NCI-H82 treated with DMSO at 0.1 percent for 48 hours (cell line): ENCODE measurements at regions not wholly inside any gene's neighbourhood (a gene's known extent, or its start where the extent isn't known, plus 50 kb on each side); places are given as distances from the start of the nearest gene placed in this dataset.
"Not testable (repeated sequence)": the region's sequence is repeated elsewhere in the genome, so short reads cannot be mapped to it uniquely, and the experiment has no call there.

ENCODE experiments used
- DNase-seq: peaks from one replicate; lab custom pipeline; 2025; ENCODE audit not compliant: unreplicated experiment; lab: John Stamatoyannopoulos, UW

DNA sequence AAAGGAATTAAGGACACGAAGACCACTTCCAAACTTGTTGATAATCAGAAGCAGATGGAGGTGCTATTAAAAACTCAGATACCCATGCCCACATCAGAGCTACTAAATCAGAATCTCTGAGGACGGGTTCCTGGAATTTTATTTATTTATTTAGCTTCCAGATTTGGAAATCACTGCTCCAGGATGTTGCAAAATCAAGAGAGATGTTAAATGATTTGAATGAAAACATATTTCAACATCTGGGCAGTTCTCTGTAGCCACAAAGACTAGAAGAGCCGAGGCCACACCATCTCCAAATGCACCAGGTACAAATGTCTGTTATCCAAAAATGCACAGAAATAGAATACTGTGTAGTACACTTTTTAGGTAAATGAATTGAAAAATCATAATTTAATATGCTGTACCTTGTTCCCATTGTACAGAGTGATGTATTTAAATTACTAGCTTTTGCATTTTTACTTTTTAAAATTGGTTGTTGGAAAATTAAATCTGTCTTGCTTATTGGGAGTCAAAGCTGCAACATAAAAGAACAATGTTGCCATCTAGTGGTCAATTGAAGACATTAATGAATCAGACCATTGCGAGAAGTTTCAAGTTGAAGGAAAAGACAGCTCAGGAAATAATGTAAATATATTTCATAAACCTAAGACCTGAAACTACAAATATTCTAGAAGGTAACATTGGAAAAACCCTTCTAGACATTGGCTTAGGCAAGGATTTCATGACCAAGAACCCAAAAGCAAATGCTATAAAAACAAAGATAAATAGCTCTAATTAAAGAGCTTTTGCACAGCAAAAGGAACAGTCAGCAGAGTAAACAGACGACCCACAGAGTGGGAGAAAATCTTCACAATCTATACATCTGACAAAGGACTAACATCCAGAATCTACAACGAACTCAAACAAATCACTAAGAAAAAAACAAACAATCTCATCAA, 151.3 kb upstream of the TTC29 start:
- no peak for DNase-seq

DNA sequence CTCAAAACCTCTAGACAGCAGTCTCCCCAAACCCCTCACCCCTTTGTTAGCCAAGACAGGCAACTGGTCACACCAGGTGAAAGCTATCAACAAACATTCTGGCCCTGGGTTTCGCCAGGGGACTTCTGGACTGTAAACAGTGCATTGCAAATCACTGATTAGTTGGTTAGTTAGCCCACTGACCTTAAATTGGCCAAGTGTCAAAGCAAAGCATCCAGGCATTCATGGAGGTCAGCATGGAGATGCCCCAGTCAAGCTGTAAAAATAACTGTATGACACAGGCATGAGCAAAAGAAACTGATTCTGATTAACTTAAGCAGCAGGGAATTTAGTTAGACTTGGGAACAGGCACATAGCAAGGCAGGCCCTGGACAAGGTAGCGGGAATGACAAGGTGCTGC, 156.0 kb upstream of the TTC29 start:
- DNase-seq, result no peak

DNA sequence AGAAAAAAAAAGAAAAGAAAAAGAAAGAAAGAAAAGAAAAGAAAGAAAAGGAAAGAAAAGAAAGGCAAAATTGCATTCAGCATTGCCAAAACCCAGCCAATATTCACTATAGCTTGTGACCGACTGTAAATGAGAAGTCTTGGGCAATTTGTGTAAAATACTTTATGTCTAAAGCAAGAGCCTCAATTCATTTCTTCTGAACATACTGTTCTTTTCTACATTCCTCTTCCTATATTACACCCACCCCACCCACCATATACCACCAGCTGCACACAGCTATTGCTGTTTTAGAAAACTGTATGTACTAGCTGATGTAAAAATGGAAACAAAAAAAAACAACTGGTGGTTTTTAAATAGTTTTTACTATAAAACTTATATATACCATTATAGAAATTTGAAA, 156.9 kb upstream of the TTC29 start:
- DNase-seq, result no peak

DNA sequence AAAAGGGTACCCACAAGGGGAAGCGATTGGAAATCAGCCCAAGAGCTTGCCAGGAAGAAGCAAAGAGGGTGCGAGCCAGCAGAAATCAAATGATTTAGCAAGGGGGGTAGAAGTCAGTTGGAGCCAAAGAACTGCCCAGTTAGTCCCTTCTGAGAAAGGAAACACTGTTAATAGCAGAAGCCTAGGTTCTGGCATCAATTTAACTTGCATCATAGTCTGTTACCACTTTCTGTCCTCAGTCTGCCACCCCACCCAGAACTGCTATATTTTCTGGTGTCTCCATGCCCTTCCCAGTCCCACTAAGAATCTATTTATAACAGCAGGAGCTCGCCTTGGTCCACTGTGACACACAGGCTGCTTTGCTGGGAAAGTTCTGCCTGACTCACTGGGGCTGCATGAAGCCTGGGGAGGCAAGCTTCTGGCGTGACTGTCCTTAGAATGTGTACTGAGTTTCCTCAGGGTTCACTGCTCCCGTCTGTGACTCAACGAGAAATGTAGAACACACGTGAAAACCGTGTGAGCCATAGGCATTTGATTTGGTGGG, 157.8 kb upstream of the TTC29 start:
- no peak for DNase-seq

DNA sequence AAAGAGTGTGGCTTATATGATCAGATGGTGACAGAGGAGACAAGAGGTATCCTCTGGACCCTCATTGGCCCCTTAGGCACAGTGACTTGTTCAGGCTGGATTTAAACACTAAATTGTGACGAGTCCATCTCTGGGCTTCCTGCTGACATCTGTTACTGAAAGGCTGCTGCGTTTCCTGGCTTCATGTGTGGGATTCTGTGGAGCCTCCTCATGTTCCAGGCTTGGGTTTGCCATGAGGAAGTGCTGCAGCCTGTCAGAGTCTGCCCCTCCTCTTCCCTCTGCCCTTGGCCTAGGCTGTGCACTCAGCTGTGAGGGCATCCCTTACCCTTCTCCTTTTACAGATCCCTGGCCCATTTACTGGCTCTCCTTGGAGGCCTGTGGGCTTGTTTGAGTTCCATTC, 159.1 kb upstream of the TTC29 start:
- no peak for DNase-seq

DNA sequence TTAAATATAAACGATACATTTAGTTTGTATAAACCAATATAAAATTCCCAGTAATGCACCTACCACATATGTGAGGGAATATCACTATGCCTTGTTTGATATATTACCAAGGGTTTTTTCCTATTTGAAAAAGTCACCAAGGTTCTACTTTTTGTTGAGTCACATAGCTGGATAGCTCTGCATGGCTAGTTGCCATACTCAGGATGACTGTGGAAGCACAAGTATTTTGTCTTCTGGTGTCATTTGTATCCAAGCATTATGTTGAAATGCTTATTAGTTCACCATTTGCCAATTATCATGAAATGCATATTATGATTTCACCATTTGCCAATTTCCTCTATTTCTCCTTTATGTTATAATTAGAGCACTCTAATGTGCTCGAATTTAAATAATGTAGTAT, 162.7 kb upstream of the TTC29 start:
- DNase-seq, result no peak

DNA sequence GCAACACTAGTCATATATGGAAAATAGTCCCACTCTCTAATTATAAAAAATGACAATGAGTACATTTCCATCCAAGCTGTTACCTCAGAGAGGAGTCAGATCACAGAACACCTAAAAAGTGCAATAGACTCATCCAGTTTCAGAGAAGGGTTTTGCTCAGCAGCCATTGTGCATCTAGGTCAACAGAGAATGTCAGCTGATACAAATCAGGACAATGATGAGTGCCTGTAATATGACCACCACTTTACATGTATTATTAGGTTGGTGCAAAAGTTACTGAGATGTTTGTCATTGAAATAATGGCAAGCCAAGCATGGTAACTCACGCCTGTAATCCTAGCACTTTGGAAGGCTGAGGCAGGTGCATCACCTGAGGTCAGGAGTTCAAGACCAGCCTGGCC, 164.1 kb upstream of the TTC29 start:
- no peak for DNase-seq

DNA sequence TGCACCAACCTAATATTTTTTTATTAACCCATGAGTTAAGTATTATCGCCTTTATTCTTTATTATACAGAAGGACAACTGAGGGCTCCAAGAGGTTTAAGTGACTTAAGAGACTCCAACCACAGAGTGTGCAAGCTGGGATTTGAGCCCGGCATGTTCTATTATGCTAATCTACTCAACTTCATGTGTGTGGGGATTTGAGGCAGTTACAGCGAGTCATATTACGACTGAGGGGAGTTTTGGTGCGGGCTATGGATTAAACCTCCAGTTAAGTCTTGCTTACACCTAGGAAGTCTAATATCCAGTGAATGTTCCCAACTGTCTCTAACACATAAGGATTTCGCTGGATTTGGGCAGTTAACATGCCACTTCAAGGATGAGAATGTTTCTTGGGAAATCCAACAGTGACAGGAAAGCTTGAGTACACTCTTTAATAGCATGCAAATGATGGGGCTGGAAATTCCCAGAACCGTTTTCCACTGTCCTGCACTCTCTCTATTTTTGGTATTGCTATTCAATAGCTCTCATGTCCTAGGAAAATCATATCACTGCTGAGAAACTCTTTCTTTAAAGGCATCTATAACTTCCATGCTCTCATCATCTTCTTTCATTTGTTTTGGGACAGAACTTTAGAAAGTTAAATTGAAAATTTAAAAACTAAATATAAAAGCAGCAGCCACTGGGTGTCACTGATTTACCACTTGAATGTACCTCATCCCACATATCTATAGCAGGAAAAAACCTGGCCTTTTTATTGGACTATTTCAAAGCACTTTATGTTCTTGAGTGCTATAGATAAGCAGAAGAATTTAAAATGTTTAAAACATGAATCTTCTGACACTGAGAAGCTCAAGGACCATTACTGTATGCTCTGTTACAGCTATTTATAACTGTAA, 165.1 kb upstream of the TTC29 start:
- no peak for DNase-seq

DNA sequence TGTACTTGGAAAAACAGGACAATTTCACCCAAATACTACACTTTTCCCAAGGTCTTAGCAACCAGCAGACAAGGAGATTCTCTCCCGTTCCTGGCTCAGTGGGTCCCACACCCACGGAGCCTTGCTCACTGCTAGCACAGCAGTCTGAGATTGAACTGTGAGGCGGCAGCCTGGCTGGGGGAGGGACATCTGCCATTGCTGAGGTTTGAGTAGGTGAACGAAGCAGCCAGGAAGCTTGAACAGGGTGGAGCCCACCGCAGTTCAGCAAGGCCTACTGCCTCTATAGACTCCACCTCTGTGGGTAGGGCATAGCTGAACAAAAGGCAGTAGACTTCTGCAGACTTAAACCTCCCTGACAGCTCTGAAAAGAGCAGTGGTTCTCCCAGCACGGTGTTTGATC, 166.5 kb upstream of the TTC29 start:
- DNase-seq, result not testable (repeated sequence)

DNA sequence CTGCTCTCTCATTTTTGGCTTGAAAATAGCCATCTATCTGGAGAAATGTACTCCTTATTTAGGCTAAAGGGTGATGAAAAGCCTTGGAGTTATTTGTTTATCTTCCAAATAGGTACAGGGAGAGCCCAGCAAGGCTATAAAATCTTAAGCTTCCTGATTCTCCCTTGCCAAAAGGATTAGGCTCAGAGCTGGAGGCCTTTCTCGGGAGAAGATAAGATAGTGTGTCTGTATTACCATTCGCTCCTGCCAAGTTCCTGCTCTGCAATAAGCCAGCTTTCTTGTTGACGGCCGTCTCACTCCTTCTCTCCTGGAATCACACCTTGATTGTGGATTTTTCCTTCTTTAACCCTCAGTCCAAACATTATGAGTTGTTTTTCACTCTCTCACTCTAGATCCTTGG, 171.8 kb upstream of the TTC29 start:
- no peak for DNase-seq

DNA sequence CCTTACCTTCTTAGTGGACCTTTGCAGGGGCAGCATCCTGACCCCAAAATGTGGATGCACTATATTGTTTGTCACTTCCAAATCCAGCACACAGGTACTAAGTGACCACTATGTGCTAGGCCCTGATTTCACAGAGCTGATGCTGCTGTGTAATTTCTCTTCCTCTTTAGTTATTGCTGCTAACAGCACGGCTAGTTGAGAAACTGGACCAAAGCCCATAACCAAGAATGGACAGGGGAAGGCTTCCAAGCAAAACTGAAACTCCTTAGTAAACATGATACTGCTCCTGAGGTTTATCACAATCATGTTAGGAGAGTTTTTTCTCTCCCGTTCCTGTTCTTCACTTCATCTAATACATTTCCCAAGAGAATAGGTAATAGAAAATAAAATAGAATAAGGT, 172.9 kb upstream of the TTC29 start:
- DNase-seq, result no peak

DNA sequence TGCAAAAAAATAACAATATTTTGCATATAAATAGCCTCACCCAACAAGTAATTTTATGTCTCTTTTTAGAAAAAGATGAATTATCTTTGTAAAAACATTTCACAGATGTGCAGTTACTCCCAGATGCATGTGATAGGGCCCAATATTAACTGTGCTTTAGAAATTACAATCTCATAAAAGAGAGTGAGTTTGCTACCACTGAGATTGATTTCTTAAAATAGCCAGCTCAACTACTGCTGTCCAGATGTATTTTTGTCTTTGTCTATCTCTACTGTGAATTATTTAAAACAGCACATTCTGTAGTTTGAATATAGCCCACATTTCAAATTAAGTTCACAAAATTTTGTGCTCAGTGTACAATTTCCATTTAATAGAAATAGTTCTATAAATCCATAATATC, 177.0 kb upstream of the TTC29 start:
- no peak for DNase-seq

DNA sequence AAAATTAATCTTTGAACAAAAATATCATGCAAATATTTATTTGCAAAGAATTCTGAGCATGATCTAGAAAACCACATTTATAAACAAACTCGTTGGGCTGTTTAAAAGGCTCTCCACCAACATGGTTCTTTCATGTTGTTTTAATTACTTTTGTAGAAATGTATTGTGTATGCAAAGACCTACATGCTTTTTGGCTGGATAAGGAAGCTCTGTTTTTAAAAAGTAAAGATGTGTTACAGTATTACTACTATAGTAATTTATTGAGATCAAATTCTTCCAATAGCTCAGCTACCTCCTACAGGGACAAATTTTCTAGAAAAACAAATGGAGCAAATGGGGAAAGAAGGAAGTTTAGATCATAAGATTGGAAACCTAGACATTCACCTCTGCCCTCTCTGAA, 177.5 kb upstream of the TTC29 start:
- DNase-seq, result no peak

DNA sequence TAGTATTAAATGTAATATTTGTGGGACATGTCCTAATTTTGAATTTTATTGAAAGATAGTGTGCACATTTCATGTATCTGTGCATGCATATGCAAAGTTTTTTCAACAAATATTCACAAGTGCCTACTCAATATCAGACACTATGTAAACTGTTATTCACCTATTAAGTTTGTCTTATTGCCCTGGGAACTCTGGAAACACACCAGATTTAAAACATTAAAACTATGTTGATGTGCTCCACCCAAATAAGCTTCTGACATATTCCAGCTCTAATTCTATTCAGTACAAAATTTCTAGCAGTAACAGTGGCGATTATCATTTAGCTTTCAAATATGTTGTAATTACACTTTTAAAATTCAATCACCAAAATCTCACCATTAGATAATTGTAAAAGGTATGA, 183.1 kb upstream of the TTC29 start:
- no peak for DNase-seq

DNA sequence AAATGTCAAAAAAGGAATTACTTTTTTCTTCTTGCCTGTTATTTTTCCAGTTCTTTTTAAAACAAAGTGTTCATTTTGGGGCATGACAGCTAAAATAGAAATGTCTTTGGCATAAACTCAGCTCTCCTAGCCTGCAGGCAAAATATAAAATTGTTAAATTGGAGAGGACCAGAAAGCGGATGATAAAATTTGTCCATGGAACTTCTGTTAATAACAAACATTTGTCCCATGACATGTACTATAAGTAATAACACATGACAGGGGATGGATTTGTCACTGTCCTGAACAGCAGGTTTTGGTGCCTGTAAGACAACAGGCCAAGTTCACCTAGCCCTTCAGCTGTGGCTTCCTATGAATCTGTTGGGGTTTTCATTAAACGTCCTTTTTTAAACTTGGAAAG, 184.0 kb upstream of the TTC29 start:
- no peak for DNase-seq

DNA sequence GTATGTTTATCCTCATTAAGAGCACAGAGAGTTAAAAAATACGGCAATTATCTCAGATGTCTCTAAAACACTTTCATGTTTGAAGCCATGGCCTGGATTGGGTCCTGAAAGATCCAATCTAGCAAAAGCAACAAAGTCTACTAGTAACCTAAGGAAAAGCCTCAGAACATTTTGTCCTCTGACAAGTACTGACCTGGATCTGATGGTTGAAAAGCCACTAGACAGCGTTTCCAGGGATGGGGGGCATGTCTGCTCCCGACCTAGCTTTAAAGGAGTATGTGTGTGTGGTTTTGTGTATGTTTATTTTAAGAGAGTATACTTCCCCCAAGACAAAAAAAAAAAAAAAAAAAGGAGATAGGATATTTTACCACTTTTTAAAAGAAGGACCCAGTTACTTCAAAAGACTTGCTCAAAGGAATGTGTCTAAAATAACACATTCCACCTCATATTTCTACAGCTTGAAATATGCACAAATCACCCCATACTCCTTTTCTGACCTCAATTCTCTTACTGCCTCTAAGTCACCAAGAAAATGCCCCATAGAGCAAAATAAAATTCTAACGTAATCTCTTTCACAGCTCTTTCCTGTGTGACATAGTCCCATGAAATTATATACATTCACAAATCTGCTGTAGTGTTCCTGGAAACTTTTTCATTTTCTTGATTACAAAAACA, 189.0 kb upstream of the TTC29 start:
- no peak for DNase-seq

DNA sequence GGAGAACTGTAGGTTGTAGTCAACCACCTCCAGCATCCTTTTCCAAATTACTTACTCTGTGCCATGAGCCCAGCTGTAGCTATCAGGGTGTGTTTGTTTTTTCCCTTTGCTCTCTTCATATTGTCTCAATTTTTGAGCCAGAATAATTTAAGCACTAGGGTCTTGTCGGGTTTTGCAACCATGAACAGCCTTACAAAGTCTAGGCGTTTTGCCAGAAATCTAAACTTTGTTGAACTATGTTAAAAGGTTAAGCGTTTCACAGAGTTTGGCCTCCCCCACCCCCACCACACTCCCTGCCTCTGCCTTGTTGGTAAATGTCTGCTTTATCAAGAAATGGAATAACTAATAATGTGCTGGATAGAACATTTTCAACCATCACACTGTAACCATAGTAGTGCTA, 190.6 kb upstream of the TTC29 start:
- DNase-seq, result no peak

DNA sequence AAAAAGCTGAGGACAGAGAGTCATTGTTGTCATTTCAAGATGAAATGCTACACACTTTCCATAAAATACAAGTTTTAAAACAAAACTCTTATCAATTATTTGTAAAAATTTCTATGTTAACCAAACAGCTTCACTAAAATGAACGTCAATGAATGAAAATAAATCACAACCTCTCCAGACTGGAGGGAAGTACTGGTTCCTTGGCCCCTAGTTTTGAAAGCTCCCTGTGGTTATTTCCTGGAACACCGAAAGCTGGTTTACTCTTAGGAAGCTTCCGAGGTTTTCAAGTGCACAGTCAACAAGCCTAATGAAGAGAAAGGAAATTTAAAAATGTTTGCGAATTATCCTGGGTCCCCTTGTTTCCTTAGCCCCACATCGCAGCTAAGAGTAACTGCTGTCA, 191.1 kb upstream of the TTC29 start:
- no peak for DNase-seq

DNA sequence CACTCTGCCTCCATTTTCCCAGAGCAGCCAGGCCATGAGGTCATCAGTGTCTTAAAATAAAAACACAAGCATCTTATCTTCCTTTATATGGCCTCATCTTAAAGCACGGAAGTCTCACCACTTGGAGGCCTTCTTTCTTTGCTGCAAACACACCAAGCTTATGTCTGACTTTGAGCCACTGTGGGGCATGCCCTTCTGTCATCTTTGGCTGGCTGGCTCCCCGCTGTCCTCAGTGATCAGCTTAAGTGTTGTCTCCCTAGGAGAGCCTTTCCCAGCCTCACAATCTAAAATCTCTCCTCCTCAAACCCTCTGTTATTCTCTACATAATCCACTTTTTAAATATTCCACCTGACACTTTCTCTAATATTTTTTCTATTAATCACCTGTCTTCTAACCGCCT, 191.6 kb upstream of the TTC29 start:
- DNase-seq, result no peak

DNA sequence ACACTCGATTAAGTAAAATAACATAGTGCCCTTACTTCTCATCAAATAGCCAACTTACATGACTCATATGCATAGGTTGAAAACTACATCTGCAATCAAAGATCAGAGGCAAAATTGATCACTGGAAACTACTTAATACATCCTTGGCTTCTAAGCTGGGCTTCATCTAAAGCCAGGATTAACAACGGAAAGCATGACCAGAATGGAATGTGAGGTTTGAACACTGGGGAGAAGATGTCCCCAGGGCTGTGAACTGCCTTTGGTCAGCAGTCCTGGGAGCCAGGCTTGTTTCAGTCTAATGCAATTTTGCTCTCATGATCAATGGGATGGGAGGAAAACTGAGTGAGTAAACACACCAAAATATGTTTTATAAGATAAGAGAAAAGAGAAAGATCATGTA, 192.5 kb upstream of the TTC29 start:
- no peak for DNase-seq

DNA sequence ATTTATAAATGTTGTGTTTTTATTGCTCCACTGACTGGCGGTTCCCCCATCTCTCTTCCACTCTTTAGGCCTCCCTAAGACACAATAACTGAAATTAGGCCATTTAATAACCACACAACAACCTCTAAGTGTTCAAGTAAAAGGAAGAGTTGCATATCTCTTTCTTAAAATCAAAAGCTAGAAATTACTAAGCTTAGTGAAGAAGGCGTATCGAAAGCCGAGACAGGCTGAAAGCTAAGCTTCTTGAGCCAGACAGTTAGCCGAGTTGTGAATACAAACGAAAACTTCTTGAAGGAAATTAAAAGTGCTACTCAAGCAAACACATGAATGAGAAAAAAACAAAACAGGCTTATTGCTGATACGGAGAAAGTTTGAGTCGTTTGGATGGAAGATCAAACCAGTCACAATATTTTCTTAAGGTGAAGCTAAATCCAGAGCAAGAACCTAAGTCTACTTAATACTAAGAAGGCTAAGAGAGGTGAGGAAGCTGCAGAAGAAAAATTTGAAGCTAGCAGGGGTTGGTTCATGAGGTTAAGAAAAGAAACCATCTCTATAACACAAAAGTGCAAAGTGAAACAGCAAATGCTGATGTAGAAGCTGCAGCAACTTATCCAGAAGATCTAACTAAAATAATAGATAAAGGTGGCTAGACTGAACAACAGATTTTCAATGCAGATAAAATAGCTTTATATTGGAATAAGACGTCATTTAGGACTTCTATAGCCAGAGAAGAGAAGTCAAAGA, 194.0 kb upstream of the TTC29 start:
- no peak for DNase-seq
